ENCODE measurements at regions not wholly inside any gene's neighbourhood (a gene's known extent, or its start where the extent isn't known, plus 50 kb on each side); places are given as distances from the start of the nearest gene placed in this dataset.

DNA sequence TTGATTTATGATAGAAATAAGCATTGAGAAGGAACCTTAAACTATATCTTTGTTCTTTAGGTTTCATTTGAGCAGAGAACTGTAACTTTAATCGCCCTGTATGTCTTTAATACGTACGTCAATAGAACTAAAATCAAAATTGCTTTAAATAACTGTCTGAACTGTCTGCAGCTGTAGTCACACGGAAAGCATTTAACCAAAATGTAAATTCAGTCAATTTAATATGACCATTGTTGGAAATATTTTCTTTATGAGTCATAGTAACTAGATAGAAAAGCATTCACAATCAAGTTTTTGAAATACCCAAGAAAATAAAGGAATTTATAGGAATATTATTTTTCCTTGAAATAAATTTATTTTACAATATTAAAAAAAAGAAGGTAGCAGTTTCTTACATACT, 157.1 kb upstream of the CDH6 start:
- Histone ChIP-seq H3K9me3 (ENCODE audit: control insufficient read depth, insufficient read depth, low read length) (no peaks in the 10 kb centered on the region), H3K9ac (ENCODE audit: low read depth, low read length) (no peak overlapping the region), H3K4me1 (ENCODE audit: control insufficient read depth, insufficient read depth, low read length) (no peaks in the 10 kb centered on the region), H3K4me3 (ENCODE audit: low read depth, low read length) (no peak overlapping the region), H3K36me3 (ENCODE audit: control insufficient read depth, insufficient read depth, low read length) (no peaks in the 10 kb centered on the region), H3K27me3 (ENCODE audit: control insufficient read depth, insufficient read depth, low read length) (no peaks in the 10 kb centered on the region)

DNA sequence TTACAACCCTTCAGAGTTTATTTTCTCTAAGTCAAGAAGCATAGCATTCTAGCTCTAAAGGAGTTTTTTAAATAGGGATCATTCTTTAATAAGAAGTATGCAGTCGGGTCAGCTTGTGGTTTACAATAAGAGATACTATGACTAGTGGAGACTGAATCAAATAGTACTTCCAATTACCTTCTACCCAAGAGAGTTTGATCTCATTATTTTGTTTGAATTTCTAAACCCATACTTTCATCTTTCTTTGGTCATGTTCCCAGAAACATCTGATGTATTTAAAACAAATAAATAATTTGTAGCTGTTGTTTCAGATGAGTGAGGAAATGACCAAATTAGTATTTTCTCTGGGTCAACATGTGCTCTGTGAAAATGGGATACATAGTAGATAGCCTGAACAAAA, 160.2 kb upstream of the CDH6 start:
- Histone ChIP-seq H3K4me3 (ENCODE audit: low read depth, low read length) (no peak overlapping the region), H3K9me3 (ENCODE audit: control insufficient read depth, insufficient read depth, low read length) (no peaks in the 10 kb centered on the region), H3K27me3 (ENCODE audit: control insufficient read depth, insufficient read depth, low read length) (no peaks in the 10 kb centered on the region), H3K36me3 (ENCODE audit: control insufficient read depth, insufficient read depth, low read length) (no peaks in the 10 kb centered on the region), H3K9ac (ENCODE audit: low read depth, low read length) (no peak overlapping the region), H3K4me1 (ENCODE audit: control insufficient read depth, insufficient read depth, low read length) (no peaks in the 10 kb centered on the region)

DNA sequence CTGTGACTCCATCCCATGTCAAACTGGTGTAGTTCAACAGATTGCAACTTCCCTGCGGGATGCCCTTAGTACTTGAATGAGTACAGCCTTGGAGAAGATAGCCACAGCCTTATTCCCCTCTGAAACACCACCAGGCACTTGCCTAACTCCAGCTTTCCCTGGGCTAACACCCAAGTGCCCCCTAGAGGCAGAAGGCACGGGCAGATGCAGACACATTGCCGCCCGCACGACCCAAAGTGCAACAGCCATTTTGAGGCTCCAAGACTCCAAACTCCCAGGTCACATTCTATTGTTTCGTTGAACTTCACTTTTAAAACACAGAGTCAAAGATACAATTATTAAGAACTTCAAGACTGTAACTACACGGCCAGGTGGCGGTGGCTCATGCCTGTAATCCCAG, 163.6 kb upstream of the CDH6 start:
- Histone ChIP-seq H3K27me3 (ENCODE audit: control insufficient read depth, insufficient read depth, low read length) (no peaks in the 10 kb centered on the region), H3K4me1 (ENCODE audit: control insufficient read depth, insufficient read depth, low read length) (no peaks in the 10 kb centered on the region), H3K36me3 (ENCODE audit: control insufficient read depth, insufficient read depth, low read length) (no peaks in the 10 kb centered on the region), H3K9ac (ENCODE audit: low read depth, low read length) (no peak overlapping the region), H3K9me3 (ENCODE audit: control insufficient read depth, insufficient read depth, low read length) (no peaks in the 10 kb centered on the region), H3K4me3 (ENCODE audit: low read depth, low read length) (no peak overlapping the region)

DNA sequence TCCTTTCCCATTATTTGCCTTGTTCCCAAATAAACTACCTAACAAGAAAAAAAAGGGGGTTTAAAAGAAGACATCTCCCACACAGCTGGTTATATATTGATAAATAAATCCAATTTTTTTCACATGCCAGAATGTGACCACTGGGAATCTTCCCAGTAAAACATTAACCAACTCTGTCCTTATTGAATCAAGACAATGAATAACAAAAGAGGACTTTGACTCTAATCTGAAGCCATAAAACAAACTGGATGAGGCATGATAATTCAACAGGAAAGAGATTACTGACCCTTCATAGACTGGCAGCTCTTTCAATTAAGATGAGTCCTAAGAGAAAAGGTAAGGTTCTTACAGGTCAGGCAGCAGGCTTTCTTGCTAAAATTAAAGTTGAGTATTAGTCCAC, 165.8 kb upstream of the CDH6 start:
- Histone ChIP-seq H3K4me3 (ENCODE audit: low read depth, low read length) (no peak overlapping the region), H3K4me1 (ENCODE audit: control insufficient read depth, insufficient read depth, low read length) (no peaks in the 10 kb centered on the region), H3K9ac (ENCODE audit: low read depth, low read length) (no peak overlapping the region), H3K27me3 (ENCODE audit: control insufficient read depth, insufficient read depth, low read length) (no peaks in the 10 kb centered on the region), H3K36me3 (ENCODE audit: control insufficient read depth, insufficient read depth, low read length) (no peaks in the 10 kb centered on the region), H3K9me3 (ENCODE audit: control insufficient read depth, insufficient read depth, low read length) (no peaks in the 10 kb centered on the region)

DNA sequence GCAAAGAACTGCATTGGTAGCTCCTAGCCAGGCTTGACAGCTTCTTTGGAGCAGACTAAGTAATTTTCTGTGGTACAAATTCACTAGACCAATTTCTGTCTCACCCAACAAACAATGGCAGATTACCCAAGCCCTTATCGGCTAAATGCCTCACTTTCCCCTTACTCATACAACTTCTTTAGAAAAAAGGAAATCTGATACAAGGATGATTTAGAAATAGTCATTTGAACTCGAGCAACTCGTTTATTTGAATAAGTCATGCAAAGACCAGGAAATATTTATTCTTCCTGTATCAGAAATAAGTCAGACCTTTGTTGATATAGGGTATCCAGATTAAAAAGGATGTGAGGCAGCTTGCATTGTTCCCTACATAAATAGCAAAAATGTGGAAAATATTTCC, 170.4 kb upstream of the CDH6 start:
- Histone ChIP-seq H3K27me3 (ENCODE audit: control insufficient read depth, insufficient read depth, low read length) (no peaks in the 10 kb centered on the region), H3K4me1 (ENCODE audit: control insufficient read depth, insufficient read depth, low read length) (no peaks in the 10 kb centered on the region), H3K4me3 (ENCODE audit: low read depth, low read length) (no peak overlapping the region), H3K9me3 (ENCODE audit: control insufficient read depth, insufficient read depth, low read length) (no peaks in the 10 kb centered on the region), H3K9ac (ENCODE audit: low read depth, low read length) (no peak overlapping the region), H3K36me3 (ENCODE audit: control insufficient read depth, insufficient read depth, low read length) (no peaks in the 10 kb centered on the region)

DNA sequence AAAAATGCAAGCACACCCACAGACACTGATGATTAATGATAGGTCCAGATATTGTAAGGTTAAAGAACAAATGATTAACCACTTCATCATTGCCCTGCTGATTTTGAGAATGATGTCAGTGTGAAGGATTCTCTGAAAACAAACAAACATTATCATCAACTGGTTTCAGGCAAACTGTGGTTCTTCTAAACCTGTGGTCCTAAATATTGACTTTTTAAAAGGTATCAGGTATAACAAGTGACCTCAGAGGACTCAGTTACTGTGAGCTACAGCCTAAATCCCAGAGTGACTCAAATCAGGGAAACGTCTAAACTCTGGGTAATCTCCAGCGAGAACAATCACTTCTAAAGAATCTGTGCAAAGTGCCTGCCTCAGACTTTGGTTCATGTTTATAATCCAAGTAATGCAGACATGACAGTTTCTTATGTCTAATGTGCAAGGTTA, 172.3 kb upstream of the CDH6 start:
- no peaks in the 10 kb centered on the region for H3K4me1 ChIP-seq (ENCODE audit: control insufficient read depth, insufficient read depth, low read length)
- no peaks in the 10 kb centered on the region for H3K27me3 ChIP-seq (ENCODE audit: control insufficient read depth, insufficient read depth, low read length)
- H3K9me3 ChIP-seq (ENCODE audit: control insufficient read depth, insufficient read depth, low read length): no peaks in the 10 kb centered on the region
- H3K9ac ChIP-seq (ENCODE audit: low read depth, low read length): no peak overlapping the region
- no peak overlapping the region for H3K4me3 ChIP-seq (ENCODE audit: low read depth, low read length)
- H3K36me3 ChIP-seq (ENCODE audit: control insufficient read depth, insufficient read depth, low read length): no peaks in the 10 kb centered on the region

DNA sequence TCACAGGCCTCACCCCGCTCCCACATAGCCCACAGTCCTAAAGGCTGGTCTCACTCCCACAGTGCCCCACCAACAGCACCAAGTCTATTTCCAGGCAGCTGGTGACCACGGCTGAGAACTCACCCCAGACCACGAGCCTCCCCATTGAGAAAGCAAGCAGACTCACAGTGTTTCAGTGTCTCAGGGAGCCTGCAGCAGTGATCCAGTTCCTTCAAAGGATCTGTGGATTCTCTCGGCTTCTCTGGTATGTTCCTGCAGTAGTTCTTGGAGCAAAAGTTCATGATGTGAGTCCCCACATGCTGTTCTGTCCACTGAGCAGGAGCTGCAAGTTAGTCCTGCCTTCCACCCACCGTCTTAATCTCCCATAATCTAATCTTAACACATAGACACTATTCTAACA, 185.3 kb upstream of the CDH6 start:
- Histone ChIP-seq H3K27me3 (ENCODE audit: control insufficient read depth, insufficient read depth, low read length) (no peaks in the 10 kb centered on the region), H3K4me3 (ENCODE audit: low read depth, low read length) (no peak overlapping the region), H3K9me3 (ENCODE audit: control insufficient read depth, insufficient read depth, low read length) (no peaks in the 10 kb centered on the region), H3K9ac (ENCODE audit: low read depth, low read length) (no peak overlapping the region), H3K36me3 (ENCODE audit: control insufficient read depth, insufficient read depth, low read length) (no peaks in the 10 kb centered on the region), H3K4me1 (ENCODE audit: control insufficient read depth, insufficient read depth, low read length) (no peaks in the 10 kb centered on the region)

DNA sequence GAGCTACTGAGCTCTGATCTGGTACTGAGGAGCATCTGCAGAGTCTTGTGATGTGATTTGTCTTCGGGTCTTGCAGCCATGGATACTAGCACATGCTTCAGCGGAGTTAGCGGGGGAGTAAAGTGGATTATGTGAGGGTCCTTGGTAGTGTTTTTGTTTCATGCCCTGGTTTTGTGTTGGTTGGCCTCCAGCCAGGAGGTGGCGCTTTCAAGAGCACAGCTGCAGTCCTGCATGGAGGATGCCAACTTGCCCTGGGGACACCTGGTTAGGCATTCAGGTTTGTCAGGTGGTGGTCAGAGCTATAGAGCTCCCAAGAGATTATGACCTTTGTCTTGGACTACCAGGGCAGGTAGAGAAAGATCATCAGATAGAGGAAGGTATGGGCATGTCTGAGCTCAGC, 185.8 kb upstream of the CDH6 start:
- H3K4me1 ChIP-seq (ENCODE audit: control insufficient read depth, insufficient read depth, low read length): no peaks in the 10 kb centered on the region
- no peak overlapping the region for H3K9ac ChIP-seq (ENCODE audit: low read depth, low read length)

DNA sequence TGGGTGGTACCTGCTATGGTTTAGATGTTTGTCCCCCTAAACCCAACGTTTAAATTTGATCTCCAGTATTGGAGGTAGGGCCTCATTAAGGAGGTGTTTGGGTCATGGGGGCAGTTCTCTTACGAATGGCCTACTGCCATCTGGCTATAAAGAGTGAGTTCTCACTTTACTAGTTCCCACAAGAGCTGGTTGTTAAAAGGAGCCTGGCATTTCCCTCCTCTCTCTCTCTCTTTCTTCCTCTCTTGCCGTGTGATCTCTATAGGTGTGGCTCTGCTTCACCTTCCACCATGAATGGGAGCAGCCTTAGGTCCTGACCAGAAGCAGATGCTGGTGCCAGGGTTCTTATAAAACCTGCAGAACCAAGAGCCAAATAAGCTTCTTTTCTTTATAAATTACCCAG, 193.2 kb upstream of the CDH6 start:
- H3K9ac ChIP-seq (ENCODE audit: low read depth, low read length): no peak overlapping the region
- H3K27me3 ChIP-seq (ENCODE audit: control insufficient read depth, insufficient read depth, low read length): no peaks in the 10 kb centered on the region
- H3K4me1 ChIP-seq (ENCODE audit: control insufficient read depth, insufficient read depth, low read length): no peaks in the 10 kb centered on the region
- H3K4me3 ChIP-seq (ENCODE audit: low read depth, low read length): no peak overlapping the region
- no peaks in the 10 kb centered on the region for H3K9me3 ChIP-seq (ENCODE audit: control insufficient read depth, insufficient read depth, low read length)
- no peaks in the 10 kb centered on the region for H3K36me3 ChIP-seq (ENCODE audit: control insufficient read depth, insufficient read depth, low read length)

More for the DNA sequence above, 185.8 kb upstream of the CDH6 start:
- H3K27me3 ChIP-seq (ENCODE audit: control insufficient read depth, insufficient read depth, low read length): no peaks in the 10 kb centered on the region
- no peaks in the 10 kb centered on the region for H3K36me3 ChIP-seq (ENCODE audit: control insufficient read depth, insufficient read depth, low read length)
- no peak overlapping the region for H3K4me3 ChIP-seq (ENCODE audit: low read depth, low read length)
- H3K9me3 ChIP-seq (ENCODE audit: control insufficient read depth, insufficient read depth, low read length): no peaks in the 10 kb centered on the region

DNA sequence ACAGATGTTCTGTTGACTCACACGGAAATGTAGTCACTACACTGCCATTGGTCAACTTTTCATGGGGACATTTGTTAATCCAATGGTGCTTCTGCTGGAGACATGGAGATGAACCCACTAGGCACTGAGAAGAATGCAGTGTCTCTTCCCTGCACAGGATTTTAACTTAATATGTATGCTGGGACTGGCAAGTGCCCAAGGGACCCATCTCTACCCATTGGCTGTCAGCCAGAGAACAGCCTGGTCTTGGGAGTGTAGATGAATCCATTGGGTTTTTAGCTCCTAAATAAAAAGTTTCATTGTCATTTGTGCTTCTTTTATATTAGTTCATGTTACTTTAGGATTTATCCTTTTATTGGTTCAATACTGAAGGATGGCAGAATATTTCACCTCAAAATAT, 195.8 kb upstream of the CDH6 start:
- H3K36me3 ChIP-seq (ENCODE audit: control insufficient read depth, insufficient read depth, low read length): no peaks in the 10 kb centered on the region
- no peak overlapping the region for H3K9ac ChIP-seq (ENCODE audit: low read depth, low read length)
- peaks cover 9% of the 10 kb centered on the region for H3K4me1 ChIP-seq (ENCODE audit: control insufficient read depth, insufficient read depth, low read length)
- no peaks in the 10 kb centered on the region for H3K27me3 ChIP-seq (ENCODE audit: control insufficient read depth, insufficient read depth, low read length)
- H3K9me3 ChIP-seq (ENCODE audit: control insufficient read depth, insufficient read depth, low read length): no peaks in the 10 kb centered on the region
- no peak overlapping the region for H3K4me3 ChIP-seq (ENCODE audit: low read depth, low read length)

DNA sequence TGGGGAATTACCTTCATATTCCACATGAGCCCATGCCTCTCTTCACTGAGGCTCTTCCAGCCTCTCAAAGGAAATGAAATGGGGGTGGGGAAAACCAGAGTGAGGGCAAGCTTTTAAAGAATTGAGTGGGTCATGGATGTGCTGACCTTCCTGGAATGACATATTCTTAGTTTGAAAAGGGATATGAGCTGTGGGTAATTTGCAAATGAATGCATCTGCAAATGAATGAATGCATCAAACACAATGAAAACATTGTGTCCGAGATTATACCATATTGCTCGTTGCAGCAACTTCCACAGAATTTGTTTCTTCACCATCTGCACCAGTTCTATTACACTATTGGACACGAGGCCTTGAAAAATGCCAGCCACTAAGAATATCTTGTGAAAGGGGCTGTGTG, 198.6 kb upstream of the CDH6 start:
- Histone ChIP-seq H3K9me3 (ENCODE audit: control insufficient read depth, insufficient read depth, low read length) (no peaks in the 10 kb centered on the region), H3K27me3 (ENCODE audit: control insufficient read depth, insufficient read depth, low read length) (no peaks in the 10 kb centered on the region), H3K9ac (ENCODE audit: low read depth, low read length) (no peak overlapping the region), H3K4me1 (ENCODE audit: control insufficient read depth, insufficient read depth, low read length) (peaks cover 9% of the 10 kb centered on the region), H3K4me3 (ENCODE audit: low read depth, low read length) (no peak overlapping the region), H3K36me3 (ENCODE audit: control insufficient read depth, insufficient read depth, low read length) (no peaks in the 10 kb centered on the region)

DNA sequence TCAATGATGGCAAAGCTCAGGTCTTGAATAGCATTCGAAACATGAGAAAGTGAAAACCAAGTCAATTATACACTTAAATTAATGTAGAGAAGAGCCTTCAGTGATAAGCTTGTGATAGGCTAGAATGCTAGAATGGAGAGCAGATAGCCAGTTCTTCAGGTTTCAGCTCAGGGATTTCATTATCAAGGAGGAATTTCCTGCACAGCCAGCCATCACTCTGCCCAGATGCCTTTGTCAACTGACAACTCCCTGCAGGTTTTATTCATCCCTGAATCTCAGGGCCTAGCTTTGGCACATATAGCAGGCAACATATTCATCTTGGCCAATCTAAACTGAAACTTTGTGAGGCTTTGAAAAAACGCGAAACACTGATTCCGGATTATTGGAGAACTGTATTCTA, 199.3 kb upstream of the CDH6 start:
- H3K36me3 ChIP-seq (ENCODE audit: control insufficient read depth, insufficient read depth, low read length): no peaks in the 10 kb centered on the region
- no peaks in the 10 kb centered on the region for H3K9me3 ChIP-seq (ENCODE audit: control insufficient read depth, insufficient read depth, low read length)
- no peak overlapping the region for H3K4me3 ChIP-seq (ENCODE audit: low read depth, low read length)
- no peak overlapping the region for H3K9ac ChIP-seq (ENCODE audit: low read depth, low read length)
- H3K4me1 ChIP-seq (ENCODE audit: control insufficient read depth, insufficient read depth, low read length): peaks cover 9% of the 10 kb centered on the region
- no peaks in the 10 kb centered on the region for H3K27me3 ChIP-seq (ENCODE audit: control insufficient read depth, insufficient read depth, low read length)

DNA sequence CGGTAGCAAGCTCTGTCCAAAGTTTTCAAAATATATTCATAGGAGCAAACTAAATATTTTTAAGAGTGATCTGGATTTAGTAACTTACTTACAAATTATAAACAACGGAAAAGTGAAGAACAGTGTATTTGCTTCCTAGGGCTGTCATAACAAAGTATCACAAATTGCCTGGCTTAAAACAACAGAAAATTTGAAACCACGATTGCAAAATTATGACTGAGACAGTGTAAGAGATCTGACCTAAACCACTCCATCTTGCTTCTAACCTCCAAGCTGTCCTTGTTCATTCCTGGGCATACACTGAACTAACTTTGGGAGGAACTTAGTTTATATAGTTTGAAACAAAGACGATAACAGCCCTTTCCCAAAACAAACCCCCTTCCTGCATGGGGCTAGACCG, 202.0 kb upstream of the CDH6 start:
- no peaks in the 10 kb centered on the region for H3K9me3 ChIP-seq (ENCODE audit: control insufficient read depth, insufficient read depth, low read length)
- peaks cover 9% of the 10 kb centered on the region for H3K4me1 ChIP-seq (ENCODE audit: control insufficient read depth, insufficient read depth, low read length)
- H3K4me3 ChIP-seq (ENCODE audit: low read depth, low read length): no peak overlapping the region
- no peaks in the 10 kb centered on the region for H3K36me3 ChIP-seq (ENCODE audit: control insufficient read depth, insufficient read depth, low read length)
- H3K9ac ChIP-seq (ENCODE audit: low read depth, low read length): no peak overlapping the region
- no peaks in the 10 kb centered on the region for H3K27me3 ChIP-seq (ENCODE audit: control insufficient read depth, insufficient read depth, low read length)
